K562 (cell line): ENCODE measurements at regions not wholly inside any gene's neighbourhood (a gene's known extent, or its start where the extent isn't known, plus 50 kb on each side); places are given as distances from the start of the nearest gene placed in this dataset.

Experiments used
- CBX3 ChIP-seq, 2 experiments: IDR thresholded peaks; 1 replicate in 1 of 2; 2 replicates in 1 of 2; pipeline ENCODE4 v1.6.1; 2012; ENCODE audit warnings: inconsistent platforms in 2 of 2, low read length in 2 of 2, borderline replicate concordance in 1 of 2, control low read depth in 1 of 2
- EZH2 ChIP-seq: IDR thresholded peaks from 2 replicates; pipeline ENCODE4 v1.6.1; 2012; ENCODE audit warnings: low read depth, mild to moderate bottlenecking, inconsistent platforms, low read length, borderline replicate concordance
- PHF21A ChIP-seq: fragments of 450-650 bp; IDR thresholded peaks from 2 replicates; pipeline ENCODE4 v1.6.1; 2017; ENCODE audit warnings: low read depth, borderline replicate concordance
- POLR2A ChIP-seq: fragments of 450-650 bp; conservative IDR thresholded peaks from 2 replicates; pipeline ENCODE4 v1.6.1; 2016
- ZNF239 ChIP-seq: fragments of 250-450 bp; sonication (Bioruptor Pico); IDR thresholded peaks from 2 replicates; pipeline ENCODE4 v1.4.0; 2020; ENCODE audit warnings: mild to moderate bottlenecking

DNA sequence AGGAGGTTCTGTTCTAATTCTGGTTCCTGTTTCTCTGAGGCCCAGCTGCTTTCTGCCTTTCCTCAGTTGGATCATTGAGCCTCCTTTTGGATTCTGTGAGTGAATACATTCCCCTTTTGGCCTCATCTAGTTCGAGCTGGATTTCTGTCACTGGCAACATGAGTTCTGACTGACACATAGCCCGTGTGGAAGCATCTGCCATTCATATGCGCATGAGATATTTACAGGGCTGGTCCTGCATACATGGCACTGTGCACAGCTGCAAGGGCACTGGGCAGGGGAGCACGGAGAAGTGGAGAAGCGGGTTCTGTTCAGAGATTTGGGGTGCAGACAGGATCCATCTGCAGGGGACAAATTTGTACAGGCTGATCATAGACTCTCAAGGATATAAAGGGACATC, 352.8 kb downstream of the RPS24 start:
- TF ChIP-seq POLR2A, result no peak
- no peak for TF ChIP-seq CBX3 (IDR thresholded peaks at IDR 0.05; ENCODE audit: borderline replicate concordance in 1 of 2, low read length in 2 of 2)
- no peak for TF ChIP-seq ZNF239 (CRISPR knock-in tag)
- no peak for TF ChIP-seq EZH2
- no peak for TF ChIP-seq PHF21A
